NCI-H524 (cell line): ENCODE measurements at regions not wholly inside any gene's neighbourhood (a gene's known extent, or its start where the extent isn't known, plus 50 kb on each side); places are given as distances from the start of the nearest gene placed in this dataset.
A peak's percentile ranks its signal among the peaks of the same experiment; 100 is the strongest.
"Not testable (repeated sequence)": the region's sequence is repeated elsewhere in the genome, so short reads cannot be mapped to it uniquely, and the experiment has no call there.

Source experiments
- DNase-seq, 2 experiments: peaks; one replicate each; lab custom pipeline; 2025; lab: John Stamatoyannopoulos, UW

- peak in 1 of 2 experiments; percentile 58 for DNase-seq
These were observed 185.8 kb upstream of the NREP start for GRCh38 chr5:111942661-111943401.

GRCh38 chr5:111942201-111942600 lies 185.2 kb upstream of the NREP start:
- DNase-seq = no peak

GRCh38 chr5:111937094-111937493 lies 180.1 kb upstream of the NREP start:
- no peak for DNase-seq

DNA sequence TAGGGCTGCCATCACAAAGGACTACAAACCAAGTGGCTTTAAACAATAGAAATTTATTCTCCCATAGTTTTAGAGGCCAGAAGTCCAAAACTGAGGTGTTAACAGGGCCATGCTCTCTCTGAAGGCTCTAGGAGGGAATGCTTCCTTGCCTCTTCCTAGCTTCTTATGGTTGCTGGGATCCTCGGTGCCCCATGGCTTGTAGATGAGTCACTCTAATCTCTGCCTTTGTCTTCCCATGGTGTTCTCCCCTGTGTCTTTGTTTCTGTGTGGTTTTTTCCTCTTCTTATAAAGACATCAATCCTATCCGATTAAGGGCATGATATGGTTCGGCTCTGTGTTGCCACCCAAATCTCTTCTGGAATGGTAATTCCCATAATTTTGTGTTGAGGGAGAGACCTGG lies 178.8 kb upstream of the NREP start:
- no peak for DNase-seq

GRCh38 chr5:111935009-111935408 lies 178.0 kb upstream of the NREP start:
- DNase-seq = no peak

- DNase-seq = peak in 1 of 2 experiments; percentile 14
These were observed 177.5 kb upstream of the NREP start for GRCh38 chr5:111934511-111934910.

- DNase-seq = no peak
These were observed 176.1 kb upstream of the NREP start for GRCh38 chr5:111933086-111933485.

GRCh38 chr5:111932628-111933027 lies 175.6 kb upstream of the NREP start:
- DNase-seq = no peak

- no peak for DNase-seq
These were observed 175.2 kb upstream of the NREP start for GRCh38 chr5:111932199-111932598.

GRCh38 chr5:111931655-111932054 lies 174.7 kb upstream of the NREP start:
- DNase-seq = peak in 1 of 2 experiments; percentile 46

GRCh38 chr5:111930905-111931461 lies 174.0 kb upstream of the NREP start:
- DNase-seq = no peak

DNA sequence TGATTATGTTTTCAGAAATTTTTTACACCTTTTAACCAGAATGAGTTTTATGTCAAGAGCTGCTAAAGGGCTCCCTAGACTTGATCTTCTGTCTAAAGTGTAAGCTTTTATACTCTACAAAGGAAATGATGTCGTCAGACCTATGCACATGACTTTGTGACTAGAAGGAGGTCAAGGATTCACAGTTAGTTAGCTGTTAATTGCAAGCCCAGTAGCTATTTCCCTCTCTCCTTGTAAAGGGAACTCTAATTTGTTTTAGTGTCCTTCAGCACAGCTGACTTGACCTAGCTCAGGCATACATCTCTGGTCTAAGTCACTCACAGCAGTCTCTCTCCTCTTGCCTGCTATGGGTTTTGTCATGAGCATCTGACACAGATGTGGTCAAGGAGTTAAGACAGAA lies 173.5 kb upstream of the NREP start:
- no peak for DNase-seq

DNA sequence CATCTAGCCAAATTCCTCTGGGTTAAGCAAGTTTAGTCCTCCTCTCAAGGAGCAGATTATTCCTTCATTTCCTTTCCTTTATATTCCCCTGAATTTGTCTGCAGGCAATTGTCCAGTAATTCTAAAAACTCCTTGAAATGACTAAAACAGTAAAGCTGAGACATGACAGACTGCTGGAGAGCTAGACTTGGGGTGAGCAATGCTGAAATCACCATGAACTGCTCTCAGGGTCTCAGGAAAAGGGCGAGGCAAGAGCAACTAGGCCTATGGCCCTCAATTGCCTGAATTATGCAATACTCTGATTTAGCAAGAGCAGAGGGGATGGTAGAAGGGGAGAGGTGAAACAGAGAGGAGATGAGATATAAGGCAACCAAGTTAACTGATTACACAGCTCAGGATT lies 172.9 kb upstream of the NREP start:
- no peak for DNase-seq

DNA sequence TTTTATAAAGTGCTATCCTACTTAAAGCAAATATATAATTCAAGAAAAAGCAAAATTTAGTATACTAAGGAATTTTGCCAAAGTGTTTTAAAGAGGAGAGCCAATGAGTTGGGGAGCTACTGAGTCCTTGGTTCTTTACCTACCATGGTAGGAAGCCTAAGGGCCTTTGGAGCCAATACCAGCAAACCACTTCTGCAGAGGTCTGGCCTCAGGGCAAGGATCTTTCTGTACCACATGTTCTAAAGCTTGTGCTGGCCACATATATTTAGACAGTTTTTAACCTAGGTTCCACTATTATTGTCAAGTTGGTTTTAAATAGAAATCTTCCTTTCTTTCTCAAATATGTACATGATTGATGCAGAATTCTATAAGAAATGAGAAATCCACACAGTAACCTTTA lies 172.3 kb upstream of the NREP start:
- no peak for DNase-seq

DNA sequence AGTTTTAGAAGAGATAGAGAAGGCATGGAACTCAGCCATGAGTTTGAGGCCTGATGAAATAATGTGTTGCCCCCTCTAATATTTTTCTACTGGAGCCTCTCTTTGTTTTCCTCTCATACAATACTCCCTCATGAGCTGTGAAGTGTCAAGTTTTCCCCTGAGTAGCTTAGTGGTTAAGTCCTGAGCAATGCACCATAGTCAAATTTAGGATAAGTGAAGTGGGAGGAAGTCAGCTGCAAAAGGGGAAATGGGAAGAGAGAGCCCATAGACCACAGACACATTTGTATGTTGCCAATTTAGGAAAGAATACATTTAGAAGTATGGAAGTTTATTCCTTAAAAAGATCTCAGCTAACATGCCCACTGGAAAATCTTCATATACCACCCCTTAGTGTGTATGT lies 171.5 kb upstream of the NREP start:
- DNase-seq = no peak

DNA sequence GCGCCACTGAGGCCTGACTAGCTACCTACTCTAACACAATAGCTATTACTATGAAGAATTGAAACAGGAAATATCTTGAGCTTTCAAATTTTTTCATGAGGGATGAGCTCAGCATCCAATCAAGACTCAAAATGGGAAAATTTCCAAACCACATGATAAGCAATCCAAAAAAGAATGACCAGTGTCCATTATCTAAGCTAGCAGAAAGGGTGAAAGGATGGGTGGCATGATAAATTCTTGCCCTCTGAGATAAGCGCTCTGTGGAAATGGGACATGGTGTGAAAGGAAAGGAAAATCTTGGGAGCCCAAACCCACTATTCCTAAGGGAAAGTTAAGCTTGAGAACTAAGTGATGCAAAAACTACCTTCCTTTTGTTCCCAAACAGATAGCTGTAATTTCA lies 170.2 kb upstream of the NREP start:
- no peak for DNase-seq

- DNase-seq = no peak
These were observed 169.0 kb upstream of the NREP start for GRCh38 chr5:111926026-111926425.

- DNase-seq = peak in 1 of 2 experiments; percentile 30
These were observed 165.3 kb upstream of the NREP start for GRCh38 chr5:111922344-111922743.

- not testable (repeated sequence) for DNase-seq
These were observed 164.7 kb upstream of the NREP start for GRCh38 chr5:111921691-111922090.

DNA sequence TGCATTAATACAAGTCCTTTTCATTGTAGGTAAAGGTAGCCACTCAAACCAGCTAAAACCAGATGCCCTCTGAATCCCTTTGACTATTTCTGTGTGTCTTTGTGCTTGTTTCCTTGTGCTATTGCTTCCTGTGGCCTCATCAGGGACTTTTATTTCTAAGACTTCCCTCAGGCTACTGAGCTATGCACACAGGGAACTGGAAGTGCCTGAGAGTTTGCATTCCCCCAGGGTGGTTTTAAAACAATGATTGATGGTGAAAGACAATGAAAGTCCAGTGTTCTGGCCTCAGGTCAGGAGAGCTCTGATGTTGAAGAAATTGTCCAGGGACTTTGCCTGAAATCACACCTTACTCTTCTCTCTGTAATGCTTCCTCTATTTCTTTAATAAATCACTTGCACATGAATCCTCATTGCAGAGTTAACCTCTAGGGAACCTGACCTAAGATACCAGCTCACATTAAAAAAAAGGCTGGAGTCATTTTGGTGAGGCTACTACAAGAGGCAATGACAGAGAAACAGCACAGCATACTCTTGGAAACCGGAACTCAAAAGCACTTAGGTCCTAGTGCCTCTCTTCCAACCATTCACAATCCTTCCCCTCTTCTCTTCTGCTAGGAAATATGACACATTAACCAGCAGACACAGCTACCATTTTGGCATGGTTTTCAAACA lies 158.1 kb upstream of the NREP start:
- no peak for DNase-seq

DNA sequence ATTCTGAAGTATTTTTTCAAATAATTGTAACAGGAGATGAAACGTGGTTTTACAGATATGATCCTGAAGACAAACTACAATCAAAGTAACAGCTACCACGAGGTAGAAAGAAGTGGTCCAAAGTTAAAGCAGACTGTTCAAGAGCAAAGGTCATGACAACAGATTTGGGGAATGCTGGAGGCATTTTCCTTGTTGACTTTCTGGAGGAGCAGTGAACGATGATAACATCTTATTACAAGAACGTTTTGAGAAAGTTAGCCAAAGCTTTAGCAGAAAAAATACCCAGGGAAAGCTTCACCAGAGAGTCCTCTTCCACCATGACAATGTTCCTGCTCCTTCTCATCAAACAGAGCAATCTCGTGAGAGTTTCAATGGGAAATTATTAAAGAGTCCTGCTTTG lies 145.4 kb upstream of the NREP start:
- DNase-seq = no peak

DNA sequence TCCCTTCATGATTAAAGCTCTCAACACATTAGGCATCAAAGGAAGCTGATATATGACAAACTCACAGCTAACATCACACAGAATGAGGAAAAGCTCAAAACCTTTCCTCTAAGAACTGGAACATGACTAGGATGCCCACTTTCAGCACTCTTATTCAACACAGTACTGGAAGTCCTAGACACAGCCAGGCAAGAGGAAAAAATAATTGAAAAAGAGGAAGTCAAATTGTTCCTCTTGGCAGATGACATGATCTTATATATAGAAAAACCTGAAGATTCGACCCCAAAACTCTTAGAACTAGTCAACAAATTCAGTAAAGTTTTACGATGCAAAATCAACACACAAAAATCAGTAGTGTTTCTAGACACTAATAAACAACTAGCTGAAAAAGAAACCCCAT lies 144.3 kb upstream of the NREP start:
- no peak for DNase-seq

- no peak for DNase-seq
These were observed 136.0 kb upstream of the NREP start for GRCh38 chr5:111892949-111893348.
